ENCODE measurements at regions not wholly inside any gene's neighbourhood (a gene's known extent, or its start where the extent isn't known, plus 50 kb on each side); places are given as distances from the start of the nearest gene placed in this dataset.
"Not testable (repeated sequence)": the region's sequence is repeated elsewhere in the genome, so short reads cannot be mapped to it uniquely, and the experiment has no call there.

DNA sequence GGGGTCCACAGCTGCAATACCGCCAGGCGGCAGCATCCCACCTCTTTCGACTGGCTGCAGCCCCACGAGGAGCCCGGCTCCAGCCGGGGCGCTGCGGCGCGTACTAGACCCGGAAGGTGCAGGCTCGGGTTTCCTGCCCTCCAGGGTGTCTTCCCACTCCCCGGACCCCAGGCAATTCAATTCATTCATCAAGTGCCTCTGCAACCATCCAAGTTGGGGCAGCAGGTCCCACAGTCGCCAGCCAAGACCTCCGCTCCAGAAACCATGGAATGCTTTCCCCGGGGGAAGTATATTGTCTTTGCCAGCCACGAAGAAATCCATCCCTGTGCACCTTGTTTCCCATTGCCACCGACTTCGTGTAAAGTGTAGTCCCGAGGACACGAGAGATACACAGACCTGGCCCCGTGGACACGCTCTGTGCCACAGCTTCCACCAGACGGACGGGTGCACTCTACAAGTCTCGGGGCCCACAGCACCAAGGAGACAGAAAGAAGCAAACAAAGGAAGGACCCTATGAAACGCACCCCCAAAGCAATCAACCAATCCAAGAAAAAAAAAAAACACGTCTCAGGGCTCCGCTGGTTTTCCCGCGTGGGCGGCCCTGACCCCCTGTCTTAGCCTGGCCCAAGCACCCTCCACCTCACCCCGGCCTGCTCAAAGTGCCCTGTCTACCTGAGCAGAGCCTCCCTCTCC, 3930.2 kb upstream of the OR11H1 start:
- H3K4me2 ChIP-seq (ENCODE audit: low read length); H2AK5ac ChIP-seq (ENCODE audit: low read length); H3K18ac ChIP-seq (ENCODE audit: low read length); H3K79me1 ChIP-seq (ENCODE audit: low read length); H3K4ac ChIP-seq (ENCODE audit: low read depth, low read length); H4K8ac ChIP-seq (ENCODE audit: low read depth, low read length); H3K9ac ChIP-seq (ENCODE audit: low read length); H3K56ac ChIP-seq (ENCODE audit: low read length); H2BK5ac ChIP-seq (ENCODE audit: low read length); H3K4me3 ChIP-seq (ENCODE audit: low read length); H2BK120ac ChIP-seq (ENCODE audit: low read depth, low read length); H2BK15ac ChIP-seq (replicated peaks; ENCODE audit: low read depth); H4K5ac ChIP-seq (ENCODE audit: low read length); H3K23ac ChIP-seq (ENCODE audit: low read length); H3K79me2 ChIP-seq (ENCODE audit: control insufficient read depth, insufficient read depth, low read length); H3K27me3 ChIP-seq (ENCODE audit: insufficient read depth, low read length, poor library complexity); DNase-seq; H3K36me3 ChIP-seq (ENCODE audit: control insufficient read depth, insufficient read depth, low read length); H3K27ac ChIP-seq (ENCODE audit: low read depth, low read length); H3K4me1 ChIP-seq (ENCODE audit: control insufficient read depth, low read depth, low read length): not testable (repeated sequence)
- WGBS (ENCODE audit: extremely low coverage, insufficient coverage, low lambda C conversion rate): no CpG with 5 or more reads among the region's 33 CpGs

DNA sequence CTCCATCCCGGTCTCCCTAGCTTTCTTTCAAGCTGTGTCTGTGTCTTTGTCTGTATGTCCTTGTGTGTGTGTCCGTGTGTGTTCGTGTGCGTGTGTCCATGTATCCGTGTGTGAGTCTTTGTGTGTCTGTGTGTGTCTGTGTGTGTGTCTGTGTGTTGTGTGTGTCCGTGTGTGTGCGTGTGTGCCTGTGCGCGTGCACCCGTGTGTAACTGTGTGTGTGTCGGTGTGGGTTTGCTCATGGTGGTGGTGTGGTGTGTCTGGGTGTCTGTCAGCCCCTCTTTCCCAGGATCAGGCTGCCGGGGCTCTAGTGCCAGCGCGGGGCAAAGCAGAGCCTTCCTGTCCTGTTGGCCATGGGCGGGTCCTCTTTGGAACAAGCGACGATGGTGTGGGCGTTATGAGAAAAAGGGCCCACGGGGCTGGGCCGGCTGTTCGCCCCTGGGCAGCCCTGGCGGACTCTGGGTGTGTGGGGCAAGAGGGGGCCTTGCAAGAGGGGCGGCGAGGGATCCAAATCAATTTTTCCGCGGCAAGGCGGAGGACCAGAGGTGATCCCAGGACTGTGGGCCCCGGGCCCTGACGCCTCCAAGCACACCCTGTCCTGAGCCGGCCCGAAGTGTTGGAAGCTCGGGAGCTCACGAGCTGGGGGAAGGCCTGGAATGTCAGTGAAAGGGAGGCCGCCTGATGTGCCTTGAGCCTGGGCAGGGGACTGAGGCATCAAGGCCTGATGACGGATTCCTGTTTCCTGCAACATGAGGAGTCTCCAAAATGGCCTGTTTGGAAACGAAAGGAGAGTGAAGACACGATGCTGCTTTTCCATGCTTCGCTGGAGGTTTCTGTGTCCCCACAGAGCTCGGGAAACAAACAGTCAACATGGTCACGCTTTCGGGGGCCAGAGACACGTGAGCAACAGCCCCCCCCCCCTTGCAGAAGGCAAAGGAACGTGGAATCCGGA, 3929.2 kb upstream of the OR11H1 start:
- H2BK120ac ChIP-seq (ENCODE audit: low read depth, low read length): no peak overlapping the region
- H3K18ac ChIP-seq (ENCODE audit: low read length): no peak overlapping the region
- H3K9ac ChIP-seq (ENCODE audit: low read length): no peak overlapping the region
- no peaks in the 10 kb centered on the region for H3K4me1 ChIP-seq (ENCODE audit: control insufficient read depth, low read depth, low read length)
- H3K4ac ChIP-seq (ENCODE audit: low read depth, low read length): no peak overlapping the region
- H2BK5ac ChIP-seq (ENCODE audit: low read length): no peak overlapping the region
- H3K79me1 ChIP-seq (ENCODE audit: low read length): no peaks in the 10 kb centered on the region
- H3K56ac ChIP-seq (ENCODE audit: low read length): no peak overlapping the region
- H4K5ac ChIP-seq (ENCODE audit: low read length): no peak overlapping the region
- H3K23ac ChIP-seq (ENCODE audit: low read length): no peak overlapping the region
- no peak overlapping the region for H2AK5ac ChIP-seq (ENCODE audit: low read length)
- no peak overlapping the region for H4K8ac ChIP-seq (ENCODE audit: low read depth, low read length)
- H3K4me3 ChIP-seq (ENCODE audit: low read length): no peak overlapping the region
- no peak overlapping the region for H2BK15ac ChIP-seq (replicated peaks; ENCODE audit: low read depth)
- H3K4me2 ChIP-seq (ENCODE audit: low read length): no peak overlapping the region
- 100% methylated on average over 1 of the region's 44 CpGs for WGBS (ENCODE audit: extremely low coverage, insufficient coverage, low lambda C conversion rate)
- H3K27ac ChIP-seq (ENCODE audit: low read depth, low read length): no peak overlapping the region
- no peaks in the 10 kb centered on the region for H3K27me3 ChIP-seq (ENCODE audit: insufficient read depth, low read length, poor library complexity)
- H3K36me3 ChIP-seq (ENCODE audit: control insufficient read depth, insufficient read depth, low read length): no peaks in the 10 kb centered on the region
- no peak for DNase-seq
- H3K79me2 ChIP-seq (ENCODE audit: control insufficient read depth, insufficient read depth, low read length): no peaks in the 10 kb centered on the region

DNA sequence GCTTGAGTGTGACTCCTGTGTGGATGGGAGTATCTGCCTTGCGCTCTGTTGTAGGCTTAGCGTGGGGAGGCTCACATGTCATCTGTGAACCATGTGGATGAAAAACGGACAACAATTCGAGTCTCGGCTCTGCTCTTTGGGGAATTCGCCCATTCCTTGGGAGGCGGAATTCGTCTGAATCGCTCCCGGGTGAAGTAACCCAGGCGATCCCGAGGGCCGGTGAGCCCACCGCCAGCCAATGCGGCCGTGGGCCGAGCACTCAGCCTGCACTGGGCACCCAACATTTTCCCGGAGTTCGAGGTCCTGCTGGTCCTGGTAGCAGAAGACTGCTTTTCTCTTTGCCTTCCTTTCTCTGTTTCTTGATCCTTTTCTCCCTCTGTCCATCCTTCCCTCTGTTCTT, 3928.5 kb upstream of the OR11H1 start:
- not testable (repeated sequence) for H3K4ac ChIP-seq (ENCODE audit: low read depth, low read length); H3K79me1 ChIP-seq (ENCODE audit: low read length); H3K79me2 ChIP-seq (ENCODE audit: control insufficient read depth, insufficient read depth, low read length); H2BK15ac ChIP-seq (replicated peaks; ENCODE audit: low read depth); H2BK5ac ChIP-seq (ENCODE audit: low read length); H3K23ac ChIP-seq (ENCODE audit: low read length); H3K4me3 ChIP-seq (ENCODE audit: low read length); H3K27me3 ChIP-seq (ENCODE audit: insufficient read depth, low read length, poor library complexity); H3K18ac ChIP-seq (ENCODE audit: low read length); H2AK5ac ChIP-seq (ENCODE audit: low read length); H2BK120ac ChIP-seq (ENCODE audit: low read depth, low read length); H3K27ac ChIP-seq (ENCODE audit: low read depth, low read length); DNase-seq; H4K5ac ChIP-seq (ENCODE audit: low read length); H3K56ac ChIP-seq (ENCODE audit: low read length); H3K9ac ChIP-seq (ENCODE audit: low read length); H4K8ac ChIP-seq (ENCODE audit: low read depth, low read length); H3K36me3 ChIP-seq (ENCODE audit: control insufficient read depth, insufficient read depth, low read length); H3K4me1 ChIP-seq (ENCODE audit: control insufficient read depth, low read depth, low read length); H3K4me2 ChIP-seq (ENCODE audit: low read length)
- WGBS (ENCODE audit: extremely low coverage, insufficient coverage, low lambda C conversion rate): no CpG with 5 or more reads among the region's 19 CpGs

DNA sequence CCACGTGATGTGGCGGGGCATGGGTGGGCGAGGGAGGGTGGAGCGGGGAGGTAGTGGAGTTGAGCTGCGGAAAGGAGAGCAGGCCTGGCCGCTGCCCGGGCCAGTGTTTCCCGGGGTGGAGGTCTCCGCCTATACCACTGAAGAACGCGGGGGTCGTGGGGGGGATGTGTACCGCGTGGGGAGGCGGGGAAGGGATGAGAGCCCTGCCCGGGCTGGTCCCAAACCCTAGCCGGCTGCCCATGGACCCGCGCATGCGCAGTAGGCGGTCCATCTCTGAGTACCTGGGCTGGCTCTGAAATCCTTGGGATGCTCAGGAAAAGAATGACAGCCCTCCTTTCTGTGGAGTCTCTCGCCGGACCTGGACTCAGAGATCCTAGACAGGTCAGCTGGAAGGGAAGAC, 3927.8 kb upstream of the OR11H1 start:
- not testable (repeated sequence) for H2AK5ac ChIP-seq (ENCODE audit: low read length); H3K9ac ChIP-seq (ENCODE audit: low read length); H3K4me2 ChIP-seq (ENCODE audit: low read length); H2BK5ac ChIP-seq (ENCODE audit: low read length); H3K4ac ChIP-seq (ENCODE audit: low read depth, low read length); H4K5ac ChIP-seq (ENCODE audit: low read length); H3K23ac ChIP-seq (ENCODE audit: low read length); H3K27me3 ChIP-seq (ENCODE audit: insufficient read depth, low read length, poor library complexity); H2BK120ac ChIP-seq (ENCODE audit: low read depth, low read length); H3K4me3 ChIP-seq (ENCODE audit: low read length); H3K79me2 ChIP-seq (ENCODE audit: control insufficient read depth, insufficient read depth, low read length); H3K79me1 ChIP-seq (ENCODE audit: low read length); H3K4me1 ChIP-seq (ENCODE audit: control insufficient read depth, low read depth, low read length); H4K8ac ChIP-seq (ENCODE audit: low read depth, low read length); H3K36me3 ChIP-seq (ENCODE audit: control insufficient read depth, insufficient read depth, low read length); DNase-seq; H3K18ac ChIP-seq (ENCODE audit: low read length); H2BK15ac ChIP-seq (replicated peaks; ENCODE audit: low read depth); H3K56ac ChIP-seq (ENCODE audit: low read length); H3K27ac ChIP-seq (ENCODE audit: low read depth, low read length)
- WGBS (ENCODE audit: extremely low coverage, insufficient coverage, low lambda C conversion rate): no CpG with 5 or more reads among the region's 23 CpGs

DNA sequence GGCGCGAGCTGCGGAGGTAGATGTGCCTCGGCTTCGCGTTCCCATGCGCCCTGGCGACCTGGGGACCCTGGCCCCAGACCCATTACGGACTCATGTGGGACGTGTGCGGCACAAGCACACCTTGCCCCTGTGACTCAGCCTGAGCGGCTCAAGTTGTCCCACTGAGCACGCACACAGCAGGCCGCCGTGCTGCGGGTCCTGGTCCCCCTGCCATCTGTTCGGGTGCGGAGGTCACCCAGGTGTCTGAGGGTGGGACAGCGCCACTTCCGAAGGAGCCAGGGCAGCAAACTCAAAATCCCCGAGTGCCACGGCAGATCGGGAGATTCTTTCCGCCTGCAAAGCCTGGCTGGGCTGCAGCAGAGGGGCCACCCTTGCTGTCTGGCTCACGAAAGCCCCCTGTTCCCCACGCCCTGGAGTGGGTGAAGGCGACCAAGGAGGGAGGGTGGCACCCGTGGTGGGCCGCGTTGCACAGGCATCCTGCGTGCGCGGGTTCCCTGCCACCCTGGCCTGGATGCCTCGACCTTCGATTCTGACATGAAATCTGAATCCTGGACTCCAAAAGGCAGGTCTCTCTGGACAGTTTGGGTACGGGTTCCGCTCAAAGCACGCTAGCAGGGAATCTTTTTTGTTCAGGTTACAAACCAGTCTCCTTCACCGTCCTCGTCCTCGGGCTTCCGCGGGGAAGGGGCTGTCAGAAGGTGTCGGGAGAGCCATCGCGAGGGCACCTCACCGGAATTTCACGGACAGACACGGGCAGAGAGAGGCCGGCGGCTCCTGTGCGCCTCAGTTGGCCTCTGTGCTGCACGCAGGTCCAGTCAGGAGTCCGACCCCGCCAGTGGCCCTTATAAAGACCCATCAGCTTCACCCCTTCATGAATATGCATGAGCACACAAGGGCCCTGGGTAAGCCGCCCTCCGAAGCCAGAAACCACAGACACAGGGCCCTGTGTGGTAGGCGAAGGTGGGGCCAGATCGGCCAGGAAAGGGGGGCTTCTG, 3926.8 kb upstream of the OR11H1 start:
- H2BK15ac ChIP-seq (replicated peaks; ENCODE audit: low read depth); H2BK120ac ChIP-seq (ENCODE audit: low read depth, low read length); H3K23ac ChIP-seq (ENCODE audit: low read length); H3K4me2 ChIP-seq (ENCODE audit: low read length); H3K18ac ChIP-seq (ENCODE audit: low read length); H2BK5ac ChIP-seq (ENCODE audit: low read length); H2AK5ac ChIP-seq (ENCODE audit: low read length); H3K4me3 ChIP-seq (ENCODE audit: low read length); DNase-seq; H3K27me3 ChIP-seq (ENCODE audit: insufficient read depth, low read length, poor library complexity); H3K56ac ChIP-seq (ENCODE audit: low read length); H3K4me1 ChIP-seq (ENCODE audit: control insufficient read depth, low read depth, low read length); H3K79me1 ChIP-seq (ENCODE audit: low read length); H4K8ac ChIP-seq (ENCODE audit: low read depth, low read length); H3K36me3 ChIP-seq (ENCODE audit: control insufficient read depth, insufficient read depth, low read length); H3K9ac ChIP-seq (ENCODE audit: low read length); H3K27ac ChIP-seq (ENCODE audit: low read depth, low read length); H4K5ac ChIP-seq (ENCODE audit: low read length); H3K4ac ChIP-seq (ENCODE audit: low read depth, low read length); H3K79me2 ChIP-seq (ENCODE audit: control insufficient read depth, insufficient read depth, low read length): not testable (repeated sequence)
- WGBS (ENCODE audit: extremely low coverage, insufficient coverage, low lambda C conversion rate): no CpG with 5 or more reads among the region's 59 CpGs
